H1 (cell line): ENCODE measurements at regions not wholly inside any gene's neighbourhood (a gene's known extent, or its start where the extent isn't known, plus 50 kb on each side); places are given as distances from the start of the nearest gene placed in this dataset.

ENCODE experiments used
- EP300 ChIP-seq, 2 experiments: IDR thresholded peaks; 1 replicate in 1 of 2; 2 replicates in 1 of 2; pipeline ENCODE4 v1.6.1; 2011 to 2012; ENCODE audit warnings: low read depth in 2 of 2, low read length in 2 of 2, mild to moderate bottlenecking in 2 of 2, borderline replicate concordance in 1 of 2, inconsistent platforms in 1 of 2, moderate library complexity in 1 of 2
- EZH2 ChIP-seq: fragments of 200-600 bp; sonication (generic); IDR thresholded peaks from 2 replicates; pipeline ENCODE4 v1.7.1; 2012; ENCODE audit warnings: low read depth, mild to moderate bottlenecking, moderate library complexity, low read length, inconsistent platforms; ENCODE audit not compliant: severe bottlenecking
- MAFK ChIP-seq: IDR thresholded peaks from 2 replicates; pipeline ENCODE4 v1.6.1; 2012; ENCODE audit warnings: low read depth, mild to moderate bottlenecking, improper control_type of control experiment, low read length
- TF ChIP-seq, protein P1 (sequence below): fragments of 300-600 bp; sonication (generic); IDR thresholded peaks from 2 replicates; pipeline ENCODE4 v1.7.1; 2012; ENCODE audit warnings: low read length, moderate library complexity, mild to moderate bottlenecking, inconsistent platforms; ENCODE audit not compliant: insufficient replicate concordance
- TF ChIP-seq, protein P2 (sequence below): IDR thresholded peaks from 2 replicates; pipeline ENCODE4 v1.6.1; 2011; ENCODE audit warnings: low read length, improper control_type of control experiment

DNA sequence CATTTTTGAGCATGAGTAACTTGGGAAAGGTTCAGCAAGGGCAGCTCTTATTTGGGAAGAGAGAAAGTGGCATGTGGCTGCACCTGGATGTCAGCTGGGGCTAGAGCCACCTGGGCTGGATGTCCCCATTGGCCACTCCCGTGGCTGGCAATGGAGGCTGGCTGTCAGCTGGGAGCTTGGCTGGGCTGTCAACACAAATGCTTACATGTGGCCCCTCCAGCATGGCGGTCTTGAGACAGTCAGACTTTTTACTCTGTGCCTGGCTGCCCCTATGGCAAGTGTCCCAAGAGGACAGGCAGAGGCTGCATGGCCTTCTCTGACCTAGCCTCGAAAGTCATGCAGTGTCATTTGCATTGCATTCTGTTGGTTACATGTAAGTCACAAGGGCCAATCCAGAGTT lies 99.6 kb downstream of the FAM53A start (continued):
- TF ChIP-seq, protein P1, sequence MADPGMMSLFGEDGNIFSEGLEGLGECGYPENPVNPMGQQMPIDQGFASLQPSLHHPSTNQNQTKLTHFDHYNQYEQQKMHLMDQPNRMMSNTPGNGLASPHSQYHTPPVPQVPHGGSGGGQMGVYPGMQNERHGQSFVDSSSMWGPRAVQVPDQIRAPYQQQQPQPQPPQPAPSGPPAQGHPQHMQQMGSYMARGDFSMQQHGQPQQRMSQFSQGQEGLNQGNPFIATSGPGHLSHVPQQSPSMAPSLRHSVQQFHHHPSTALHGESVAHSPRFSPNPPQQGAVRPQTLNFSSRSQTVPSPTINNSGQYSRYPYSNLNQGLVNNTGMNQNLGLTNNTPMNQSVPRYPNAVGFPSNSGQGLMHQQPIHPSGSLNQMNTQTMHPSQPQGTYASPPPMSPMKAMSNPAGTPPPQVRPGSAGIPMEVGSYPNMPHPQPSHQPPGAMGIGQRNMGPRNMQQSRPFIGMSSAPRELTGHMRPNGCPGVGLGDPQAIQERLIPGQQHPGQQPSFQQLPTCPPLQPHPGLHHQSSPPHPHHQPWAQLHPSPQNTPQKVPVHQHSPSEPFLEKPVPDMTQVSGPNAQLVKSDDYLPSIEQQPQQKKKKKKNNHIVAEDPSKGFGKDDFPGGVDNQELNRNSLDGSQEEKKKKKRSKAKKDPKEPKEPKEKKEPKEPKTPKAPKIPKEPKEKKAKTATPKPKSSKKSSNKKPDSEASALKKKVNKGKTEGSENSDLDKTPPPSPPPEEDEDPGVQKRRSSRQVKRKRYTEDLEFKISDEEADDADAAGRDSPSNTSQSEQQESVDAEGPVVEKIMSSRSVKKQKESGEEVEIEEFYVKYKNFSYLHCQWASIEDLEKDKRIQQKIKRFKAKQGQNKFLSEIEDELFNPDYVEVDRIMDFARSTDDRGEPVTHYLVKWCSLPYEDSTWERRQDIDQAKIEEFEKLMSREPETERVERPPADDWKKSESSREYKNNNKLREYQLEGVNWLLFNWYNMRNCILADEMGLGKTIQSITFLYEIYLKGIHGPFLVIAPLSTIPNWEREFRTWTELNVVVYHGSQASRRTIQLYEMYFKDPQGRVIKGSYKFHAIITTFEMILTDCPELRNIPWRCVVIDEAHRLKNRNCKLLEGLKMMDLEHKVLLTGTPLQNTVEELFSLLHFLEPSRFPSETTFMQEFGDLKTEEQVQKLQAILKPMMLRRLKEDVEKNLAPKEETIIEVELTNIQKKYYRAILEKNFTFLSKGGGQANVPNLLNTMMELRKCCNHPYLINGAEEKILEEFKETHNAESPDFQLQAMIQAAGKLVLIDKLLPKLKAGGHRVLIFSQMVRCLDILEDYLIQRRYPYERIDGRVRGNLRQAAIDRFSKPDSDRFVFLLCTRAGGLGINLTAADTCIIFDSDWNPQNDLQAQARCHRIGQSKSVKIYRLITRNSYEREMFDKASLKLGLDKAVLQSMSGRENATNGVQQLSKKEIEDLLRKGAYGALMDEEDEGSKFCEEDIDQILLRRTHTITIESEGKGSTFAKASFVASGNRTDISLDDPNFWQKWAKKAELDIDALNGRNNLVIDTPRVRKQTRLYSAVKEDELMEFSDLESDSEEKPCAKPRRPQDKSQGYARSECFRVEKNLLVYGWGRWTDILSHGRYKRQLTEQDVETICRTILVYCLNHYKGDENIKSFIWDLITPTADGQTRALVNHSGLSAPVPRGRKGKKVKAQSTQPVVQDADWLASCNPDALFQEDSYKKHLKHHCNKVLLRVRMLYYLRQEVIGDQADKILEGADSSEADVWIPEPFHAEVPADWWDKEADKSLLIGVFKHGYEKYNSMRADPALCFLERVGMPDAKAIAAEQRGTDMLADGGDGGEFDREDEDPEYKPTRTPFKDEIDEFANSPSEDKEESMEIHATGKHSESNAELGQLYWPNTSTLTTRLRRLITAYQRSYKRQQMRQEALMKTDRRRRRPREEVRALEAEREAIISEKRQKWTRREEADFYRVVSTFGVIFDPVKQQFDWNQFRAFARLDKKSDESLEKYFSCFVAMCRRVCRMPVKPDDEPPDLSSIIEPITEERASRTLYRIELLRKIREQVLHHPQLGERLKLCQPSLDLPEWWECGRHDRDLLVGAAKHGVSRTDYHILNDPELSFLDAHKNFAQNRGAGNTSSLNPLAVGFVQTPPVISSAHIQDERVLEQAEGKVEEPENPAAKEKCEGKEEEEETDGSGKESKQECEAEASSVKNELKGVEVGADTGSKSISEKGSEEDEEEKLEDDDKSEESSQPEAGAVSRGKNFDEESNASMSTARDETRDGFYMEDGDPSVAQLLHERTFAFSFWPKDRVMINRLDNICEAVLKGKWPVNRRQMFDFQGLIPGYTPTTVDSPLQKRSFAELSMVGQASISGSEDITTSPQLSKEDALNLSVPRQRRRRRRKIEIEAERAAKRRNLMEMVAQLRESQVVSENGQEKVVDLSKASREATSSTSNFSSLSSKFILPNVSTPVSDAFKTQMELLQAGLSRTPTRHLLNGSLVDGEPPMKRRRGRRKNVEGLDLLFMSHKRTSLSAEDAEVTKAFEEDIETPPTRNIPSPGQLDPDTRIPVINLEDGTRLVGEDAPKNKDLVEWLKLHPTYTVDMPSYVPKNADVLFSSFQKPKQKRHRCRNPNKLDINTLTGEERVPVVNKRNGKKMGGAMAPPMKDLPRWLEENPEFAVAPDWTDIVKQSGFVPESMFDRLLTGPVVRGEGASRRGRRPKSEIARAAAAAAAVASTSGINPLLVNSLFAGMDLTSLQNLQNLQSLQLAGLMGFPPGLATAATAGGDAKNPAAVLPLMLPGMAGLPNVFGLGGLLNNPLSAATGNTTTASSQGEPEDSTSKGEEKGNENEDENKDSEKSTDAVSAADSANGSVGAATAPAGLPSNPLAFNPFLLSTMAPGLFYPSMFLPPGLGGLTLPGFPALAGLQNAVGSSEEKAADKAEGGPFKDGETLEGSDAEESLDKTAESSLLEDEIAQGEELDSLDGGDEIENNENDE, result no peak
- TF ChIP-seq EP300 (IDR thresholded peaks at IDR 0.05; ENCODE audit: borderline replicate concordance in 1 of 2, low read depth in 2 of 2, low read length in 2 of 2) (no peak), EZH2 (no peak), MAFK (no peak)
- TF ChIP-seq, protein P2, sequence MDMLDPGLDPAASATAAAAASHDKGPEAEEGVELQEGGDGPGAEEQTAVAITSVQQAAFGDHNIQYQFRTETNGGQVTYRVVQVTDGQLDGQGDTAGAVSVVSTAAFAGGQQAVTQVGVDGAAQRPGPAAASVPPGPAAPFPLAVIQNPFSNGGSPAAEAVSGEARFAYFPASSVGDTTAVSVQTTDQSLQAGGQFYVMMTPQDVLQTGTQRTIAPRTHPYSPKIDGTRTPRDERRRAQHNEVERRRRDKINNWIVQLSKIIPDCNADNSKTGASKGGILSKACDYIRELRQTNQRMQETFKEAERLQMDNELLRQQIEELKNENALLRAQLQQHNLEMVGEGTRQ, result no peak
